IMR-90 (cell line): ENCODE measurements at regions not wholly inside any gene's neighbourhood (a gene's known extent, or its start where the extent isn't known, plus 50 kb on each side); places are given as distances from the start of the nearest gene placed in this dataset.

ENCODE experiments used
- ATAC-seq: fragments of 200-7000 bp; cut with Tn5 transposase; 2 replicates; pipeline ENCODE4 v1.9.1; 2020; ENCODE audit warnings: low read depth, mild to moderate bottlenecking, moderate library complexity
- BruUV-seq: library from RNA; stranded (reverse); fragments of 400-500 nt; replicated peaks from 2 replicates; lab custom pipeline; 2021; lab: Mats Ljungman, UMichigan
- CTCF ChIA-PET: fragments of 300-600 bp; formaldehyde crosslinking; extraction: SDS; loops from one replicate; lab custom pipeline; 2021; ENCODE audit warnings: antibody characterized with exemption; lab: Yijun Ruan, JAX
- POLR2A ChIA-PET: fragments of 300-600 bp; sonication (Branson Sonifier 250); formaldehyde crosslinking; loops from one replicate; lab custom pipeline; 2022; ENCODE audit warnings: antibody characterized with exemption; ENCODE audit not compliant: unreplicated experiment; lab: Charles Lee
- DNase-seq: peaks from one replicate; pipeline ENCODE4 v3.0.0; 2013
- H2AFZ ChIP-seq: replicated peaks from 2 replicates; pipeline ENCODE3; 2013; ENCODE audit warnings: low read length, mild to moderate bottlenecking; ENCODE audit not compliant: poor library complexity
- H2AK5ac ChIP-seq: 2 replicates; pipeline ENCODE4 v1.6.1; 2013; ENCODE audit warnings: low read depth, low read length, inconsistent platforms
- H2AK9ac ChIP-seq: replicated peaks from 2 replicates; pipeline ENCODE3; 2013; ENCODE audit warnings: mild to moderate bottlenecking, low read depth, low read length, moderate library complexity; ENCODE audit not compliant: poor library complexity
- H2BK120ac ChIP-seq: 2 replicates; pipeline ENCODE4 v1.6.1; 2013; ENCODE audit warnings: low read depth, low read length, inconsistent platforms
- H2BK15ac ChIP-seq: 3 replicates; pipeline ENCODE4 v1.6.1; 2013; ENCODE audit warnings: low read depth, low read length, inconsistent platforms
- H2BK20ac ChIP-seq: 2 replicates; pipeline ENCODE4 v1.6.1; 2013; ENCODE audit warnings: low read depth, mild to moderate bottlenecking, inconsistent platforms, low read length, moderate library complexity
- H2BK5ac ChIP-seq: 2 replicates; pipeline ENCODE4 v1.6.1; 2013; ENCODE audit warnings: mild to moderate bottlenecking, low read depth, low read length, inconsistent platforms; ENCODE audit not compliant: poor library complexity, severe bottlenecking
- H3K14ac ChIP-seq: replicated peaks from 2 replicates; pipeline ENCODE4 v1.6.1; 2013; ENCODE audit warnings: low read depth, low read length, inconsistent platforms
- H3K18ac ChIP-seq: 2 replicates; pipeline ENCODE4 v1.6.1; 2013; ENCODE audit warnings: low read depth, low read length, control low read depth
- H3K23ac ChIP-seq: 2 replicates; pipeline ENCODE4 v1.6.1; 2013; ENCODE audit warnings: low read depth, low read length, inconsistent platforms
- H3K27ac ChIP-seq: 2 replicates; pipeline ENCODE4 v1.5.1; 2013; ENCODE audit warnings: mild to moderate bottlenecking, control low read depth, low read length; ENCODE audit not compliant: insufficient read depth
- H3K27me3 ChIP-seq: 2 replicates; pipeline ENCODE4 v1.6.1; 2013; ENCODE audit warnings: low read length; ENCODE audit not compliant: control insufficient read depth, insufficient read depth
- H3K36me3 ChIP-seq: 2 replicates; pipeline ENCODE4 v1.6.1; 2013; ENCODE audit warnings: low read length, mixed read lengths; ENCODE audit not compliant: control insufficient read depth, insufficient read depth
- H3K4ac ChIP-seq: 2 replicates; pipeline ENCODE4 v1.6.1; 2013; ENCODE audit warnings: low read depth, low read length, inconsistent platforms
- H3K4me1 ChIP-seq: 2 replicates; pipeline ENCODE4 v1.6.1; 2013; ENCODE audit warnings: low read length, mixed read lengths; ENCODE audit not compliant: control insufficient read depth, insufficient read depth
- H3K4me2 ChIP-seq: 2 replicates; pipeline ENCODE4 v1.6.1; 2013; ENCODE audit warnings: low read depth, mild to moderate bottlenecking, control low read depth, low read length, moderate library complexity
- H3K4me3 ChIP-seq: 2 replicates; pipeline ENCODE4 v1.5.1; 2013; ENCODE audit warnings: low read depth, mild to moderate bottlenecking, control low read depth, low read length, moderate library complexity; ENCODE audit not compliant: insufficient read depth
- H3K56ac ChIP-seq: 2 replicates; pipeline ENCODE4 v1.6.1; 2013; ENCODE audit warnings: low read length, inconsistent platforms; ENCODE audit not compliant: insufficient read depth; ENCODE audit errors: extremely low read depth
- H3K79me1 ChIP-seq, 2 experiments: 2 replicates each; pipeline ENCODE4 v1.6.1; 2013; ENCODE audit warnings: low read length in 2 of 2, inconsistent platforms in 1 of 2, low read depth in 1 of 2
- H3K9ac ChIP-seq: 2 replicates; pipeline ENCODE4 v1.6.1; 2013; ENCODE audit warnings: low read depth, low read length, control low read depth
- H3K9me1 ChIP-seq: 2 replicates; pipeline ENCODE4 v1.6.1; 2013; ENCODE audit warnings: low read length, inconsistent platforms; ENCODE audit not compliant: insufficient read depth
- H3K9me3 ChIP-seq: 2 replicates; pipeline ENCODE4 v1.6.1; 2013; ENCODE audit warnings: low read length; ENCODE audit not compliant: control insufficient read depth, insufficient read depth
- H4K20me1 ChIP-seq: 2 replicates; pipeline ENCODE4 v1.6.1; 2013; ENCODE audit warnings: low read length, inconsistent platforms; ENCODE audit not compliant: insufficient read depth
- H4K5ac ChIP-seq: 2 replicates; pipeline ENCODE4 v1.6.1; 2013; ENCODE audit warnings: mild to moderate bottlenecking, low read depth, low read length, control low read depth
- H4K8ac ChIP-seq, 2 experiments: 2 replicates each; pipeline ENCODE4 v1.6.1; 2013; ENCODE audit warnings: low read depth in 2 of 2, low read length in 2 of 2, control low read depth in 1 of 2, inconsistent platforms in 1 of 2
- H4K91ac ChIP-seq: 2 replicates; pipeline ENCODE4 v1.6.1; 2013; ENCODE audit warnings: low read depth, low read length, inconsistent platforms; ENCODE audit not compliant: insufficient read depth
- CHD1 ChIP-seq: IDR thresholded peaks from 2 replicates; pipeline ENCODE4 v1.6.1; 2012; ENCODE audit warnings: low read depth, low read length, improper control_type of control experiment
- MAFK ChIP-seq: IDR thresholded peaks from 2 replicates; pipeline ENCODE4 v1.6.1; 2012; ENCODE audit warnings: low read depth, low read length, improper control_type of control experiment
- MXI1 ChIP-seq: IDR thresholded peaks from 2 replicates; pipeline ENCODE4 v1.6.1; 2012; ENCODE audit warnings: low read depth, mild to moderate bottlenecking, low read length, moderate library complexity, borderline replicate concordance
- RAD21 ChIP-seq: IDR thresholded peaks from 2 replicates; pipeline ENCODE4 v1.6.1; 2012; ENCODE audit warnings: low read length, improper control_type of control experiment
- SMC3 ChIP-seq: fragments of 150-350 bp; IDR thresholded peaks from 2 replicates; pipeline ENCODE4 v1.6.1; 2016; ENCODE audit warnings: low read depth, mild to moderate bottlenecking, antibody characterized with exemption, low read length, moderate library complexity
- USF2 ChIP-seq: fragments of 150-350 bp; IDR thresholded peaks from 2 replicates; pipeline ENCODE4 v1.6.1; 2017; ENCODE audit warnings: mild to moderate bottlenecking, antibody characterized with exemption, low read length, low read depth
- WGBS, 2 experiments: methylation state at CpG; one replicate each; pipeline versions ENCODE4 v1.1.5 to v1.1.7; 2013; ENCODE audit warnings: missing lambda C conversion rate in 2 of 2; ENCODE audit not compliant: insufficient read length in 1 of 2; ENCODE audit errors: extremely low coverage in 2 of 2; 5-methylcytosine and 5-hydroxymethylcytosine counted together
- dilution Hi-C: fragments of 300-500 bp; cut with HindIII; formaldehyde crosslinking; loops from one replicate; pipeline ENCODE4 v1.14.3; 2018; ENCODE audit warnings: low sequenced_read_pairs; ENCODE audit not compliant: unreplicated experiment
- in situ Hi-C: fragments of 300-500 bp; cut with MboI; formaldehyde crosslinking; loops from 3 replicates; pipeline ENCODE4 v1.14.3; 2019; ENCODE audit warnings: low sequenced_read_pairs, inconsistent platforms, mixed read lengths
- intact Hi-C: fragments of 100-400 bp; cut with micrococcal nuclease; formaldehyde crosslinking; loops from 2 replicates; pipeline ENCODE4 v1.10.0; 2022

- POLR2A ChIA-PET: no interaction called here
- DNase-seq: no peak
- intact Hi-C loops: no loop called here
Measured at GRCh38 chr4:159607809-159608208, 504.9 kb downstream of the RAPGEF2 start.

More at GRCh38 chr4:159607809-159608208, 504.9 kb downstream of the RAPGEF2 start:
- H3K9me3 ChIP-seq: no peaks in the 10 kb centered on the region
- H2BK120ac ChIP-seq: no peak overlapping the region
- no peak overlapping the region for H2AFZ ChIP-seq
- TF ChIP-seq SMC3 (no peak), MXI1 (no peak), USF2 (no peak), RAD21 (no peak), MAFK (no peak), CHD1 (no peak)
- BruUV-seq: no TSS peak
- no peaks in the 10 kb centered on the region for H3K9me1 ChIP-seq
- no peak overlapping the region for H3K4me3 ChIP-seq
- H3K14ac ChIP-seq: no peak overlapping the region
- H3K4me2 ChIP-seq: no peak overlapping the region
- no peaks in the 10 kb centered on the region for H3K36me3 ChIP-seq
- H3K18ac ChIP-seq: no peak overlapping the region
- no peak overlapping the region for H4K5ac ChIP-seq
- in situ Hi-C loops: no loop called here
- ATAC-seq: no peak
- H3K27me3 ChIP-seq: no peaks in the 10 kb centered on the region
- no peak overlapping the region for H3K4ac ChIP-seq
- dilution Hi-C loops: no loop called here
- H4K91ac ChIP-seq: no peak overlapping the region
- no peaks in the 10 kb centered on the region for H3K79me1 ChIP-seq
- H2AK9ac ChIP-seq: no peak overlapping the region
- no peak overlapping the region for H2BK15ac ChIP-seq
- no peak overlapping the region for H3K9ac ChIP-seq
- H4K8ac ChIP-seq: no peak overlapping the region
- no peak overlapping the region for H3K56ac ChIP-seq
- H2BK20ac ChIP-seq: no peak overlapping the region
- H3K27ac ChIP-seq: no peak overlapping the region
- no peak overlapping the region for H2BK5ac ChIP-seq
- H2AK5ac ChIP-seq: no peak overlapping the region
- CTCF ChIA-PET: no interaction called here
- no peaks in the 10 kb centered on the region for H3K4me1 ChIP-seq
- H3K23ac ChIP-seq: no peak overlapping the region
- H4K20me1 ChIP-seq: no peaks in the 10 kb centered on the region
- WGBS, 2 experiments: 60% methylated on average over 1 of the region's 1 CpG; no CpG with 5 or more reads in 1 of the 2 experiments
